ENCODE measurements at regions not wholly inside any gene's neighbourhood (a gene's known extent, or its start where the extent isn't known, plus 50 kb on each side); places are given as distances from the start of the nearest gene placed in this dataset.

DNA sequence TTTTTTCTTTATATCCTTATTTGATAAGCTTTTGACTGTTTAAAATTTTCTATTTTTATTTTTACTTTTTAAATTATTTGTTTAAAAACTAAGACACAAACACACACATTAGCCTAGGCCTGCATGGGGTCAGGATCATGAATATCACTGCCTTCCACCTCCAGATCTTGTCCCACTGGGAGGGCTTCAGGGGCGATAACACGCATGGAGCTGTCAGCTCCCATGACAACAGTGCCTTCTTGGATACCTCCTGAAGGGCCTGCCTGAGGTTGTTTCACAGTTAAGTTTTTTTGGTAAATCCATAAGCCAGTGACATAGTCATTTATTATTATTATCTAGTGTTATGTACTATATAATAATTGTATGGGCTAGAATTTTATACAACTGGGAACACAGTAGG, 85.4 kb upstream of the FAT1 start:
- H3K4me1 ChIP-seq (ENCODE audit: insufficient read depth, low read length): no peaks in the 10 kb centered on the region
- H3K27me3 Mint-ChIP-seq: no peaks in the 10 kb centered on the region
- no peak overlapping the region for H3K27ac ChIP-seq (ENCODE audit: low read depth in 1 of 2, low read length in 2 of 2)
- no peak overlapping the region for H3K27ac Mint-ChIP-seq
- intact Hi-C loops (cut with DNase I, micrococcal nuclease): no loop called here
- no peaks in the 10 kb centered on the region for H3K4me1 Mint-ChIP-seq (ENCODE audit: low read depth)
- H3K4me3 Mint-ChIP-seq: no peak overlapping the region
- H3K36me3 Mint-ChIP-seq (ENCODE audit: low read depth): no peaks in the 10 kb centered on the region
- H3K9me3 Mint-ChIP-seq: no peaks in the 10 kb centered on the region
- no peaks in the 10 kb centered on the region for H3K36me3 ChIP-seq (ENCODE audit: insufficient read depth, low read length)
- no peaks in the 10 kb centered on the region for H3K27me3 ChIP-seq (ENCODE audit: control insufficient read depth in 1 of 2, insufficient read depth in 2 of 2, low read length in 2 of 2)
- POLR2A ChIA-PET: no interaction called here
- DNase-seq (no peak), ATAC-seq (ENCODE audit: poor library complexity) (no peak)
- peaks cover 0 to 4% of the 10 kb centered on the region in 2 experiments for H3K9me3 ChIP-seq (ENCODE audit: control insufficient read depth in 1 of 2, insufficient read depth in 1 of 2, low read length in 2 of 2)
- no peak for TF ChIP-seq CTCF (IDR thresholded peaks at IDR 0.05)
- H3K4me3 ChIP-seq (ENCODE audit: low read length): no peak overlapping the region
- CTCF ChIA-PET: no interaction called here

DNA sequence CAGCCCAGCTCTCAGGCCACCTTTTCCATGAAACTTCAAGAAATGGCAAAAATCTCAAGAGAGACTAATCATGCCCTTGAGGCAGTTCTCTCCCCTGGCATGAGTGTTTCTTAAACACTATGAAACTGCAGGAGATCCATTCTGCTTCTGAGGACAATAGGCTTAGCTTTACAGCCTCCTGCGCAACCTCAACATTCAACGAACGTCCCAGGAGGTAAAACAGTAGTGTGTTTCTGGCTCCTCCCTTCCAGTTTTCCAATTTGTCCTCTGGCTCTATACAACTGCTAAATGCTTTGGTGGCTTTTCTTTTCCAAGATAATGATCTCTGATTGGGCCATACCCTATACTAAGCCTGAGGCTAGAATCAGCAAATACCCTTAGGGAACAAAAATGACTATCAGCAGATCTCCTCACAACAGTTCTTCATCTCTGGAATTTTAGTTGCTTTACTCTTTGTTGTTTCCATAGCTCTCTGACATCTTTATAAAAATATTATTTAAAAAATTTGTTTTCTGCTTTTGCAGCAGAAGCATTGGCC, 87.0 kb upstream of the FAT1 start:
- no peaks in the 10 kb centered on the region for H3K36me3 ChIP-seq (ENCODE audit: insufficient read depth, low read length)
- no peak overlapping the region for H3K4me3 ChIP-seq (ENCODE audit: low read length)
- TF ChIP-seq CTCF (IDR thresholded peaks at IDR 0.05): no peak
- ChIA-PET CTCF (no interaction called here), POLR2A (no interaction called here)
- intact Hi-C loops (cut with DNase I, micrococcal nuclease): no loop called here
- H3K27me3 ChIP-seq (ENCODE audit: control insufficient read depth in 1 of 2, insufficient read depth in 2 of 2, low read length in 2 of 2): no peaks in the 10 kb centered on the region
- peaks cover 0 to 4% of the 10 kb centered on the region in 2 experiments for H3K9me3 ChIP-seq (ENCODE audit: control insufficient read depth in 1 of 2, insufficient read depth in 1 of 2, low read length in 2 of 2)
- Mint-ChIP-seq H3K27me3 (no peaks in the 10 kb centered on the region), H3K9me3 (no peaks in the 10 kb centered on the region), H3K4me3 (no peak overlapping the region), H3K27ac (no peak overlapping the region), H3K36me3 (ENCODE audit: low read depth) (no peaks in the 10 kb centered on the region), H3K4me1 (ENCODE audit: low read depth) (no peaks in the 10 kb centered on the region)
- no peaks in the 10 kb centered on the region for H3K4me1 ChIP-seq (ENCODE audit: insufficient read depth, low read length)
- no peak for DNase-seq
- ATAC-seq (ENCODE audit: poor library complexity): no peak
- H3K27ac ChIP-seq (ENCODE audit: low read depth in 1 of 2, low read length in 2 of 2): no peak overlapping the region

DNA sequence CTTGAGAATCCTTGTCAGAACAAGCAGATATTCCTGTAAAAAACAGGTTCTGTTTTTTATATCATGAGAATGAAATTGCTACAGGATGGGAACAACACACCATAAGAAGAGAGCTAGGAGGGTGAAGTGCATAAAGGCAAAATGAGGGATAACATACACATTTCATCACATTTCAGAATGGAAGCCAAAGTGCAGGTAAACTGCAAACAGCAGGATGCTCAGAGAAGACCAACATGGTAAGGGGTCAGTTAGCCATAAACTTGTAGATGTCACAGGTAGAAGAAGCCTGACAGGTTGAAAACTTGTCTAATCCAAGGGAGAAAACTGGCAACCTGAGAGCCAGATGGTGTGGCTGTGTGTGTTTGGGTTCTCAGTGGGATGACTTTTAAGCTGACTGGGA, 88.9 kb upstream of the FAT1 start:
- Mint-ChIP-seq H3K36me3 (ENCODE audit: low read depth) (no peaks in the 10 kb centered on the region), H3K27me3 (no peaks in the 10 kb centered on the region), H3K9me3 (no peaks in the 10 kb centered on the region), H3K27ac (no peak overlapping the region), H3K4me3 (no peak overlapping the region), H3K4me1 (ENCODE audit: low read depth) (no peaks in the 10 kb centered on the region)
- Histone ChIP-seq H3K4me3 (ENCODE audit: low read length) (no peak overlapping the region), H3K9me3 (ENCODE audit: control insufficient read depth in 1 of 2, insufficient read depth in 1 of 2, low read length in 2 of 2) (peaks cover 0 to 4% of the 10 kb centered on the region in 2 experiments), H3K27ac (ENCODE audit: low read depth in 1 of 2, low read length in 2 of 2) (no peak overlapping the region), H3K4me1 (ENCODE audit: insufficient read depth, low read length) (no peaks in the 10 kb centered on the region), H3K36me3 (ENCODE audit: insufficient read depth, low read length) (no peaks in the 10 kb centered on the region), H3K27me3 (ENCODE audit: control insufficient read depth in 1 of 2, insufficient read depth in 2 of 2, low read length in 2 of 2) (no peaks in the 10 kb centered on the region)
- intact Hi-C loops (cut with DNase I, micrococcal nuclease): no loop called here
- ChIA-PET CTCF (no interaction called here), POLR2A (no interaction called here)
- no peak for TF ChIP-seq CTCF (IDR thresholded peaks at IDR 0.05)
- ATAC-seq (ENCODE audit: poor library complexity) (no peak), DNase-seq (no peak)
